ENCODE measurements at regions not wholly inside any gene's neighbourhood (a gene's known extent, or its start where the extent isn't known, plus 50 kb on each side); places are given as distances from the start of the nearest gene placed in this dataset.

- DNase-seq = no peak
Observed at GRCh38 chr16:5560084-5560483, 462.5 kb upstream of the EEF2KMT start.

- DNase-seq = no peak
Observed at GRCh38 chr16:5557966-5558365, 460.4 kb upstream of the EEF2KMT start.

GRCh38 chr16:5557448-5557847 is 459.9 kb upstream of the EEF2KMT start:
- DNase-seq = no peak

GRCh38 chr16:5556158-5556810 is 458.7 kb upstream of the EEF2KMT start:
- DNase-seq = no peak

- no peak for DNase-seq
Observed at GRCh38 chr16:5551909-5552308, 454.3 kb upstream of the EEF2KMT start.

- DNase-seq = no peak
Observed at GRCh38 chr16:5549802-5550201, 452.2 kb upstream of the EEF2KMT start.

GRCh38 chr16:5541356-5541755 is 443.8 kb upstream of the EEF2KMT start:
- DNase-seq = no peak

GRCh38 chr16:5537347-5537746 is 439.8 kb upstream of the EEF2KMT start:
- DNase-seq = no peak

GRCh38 chr16:5533321-5533888 is 435.8 kb upstream of the EEF2KMT start:
- DNase-seq = no peak

- DNase-seq = no peak
Observed at GRCh38 chr16:5527817-5528216, 430.2 kb upstream of the EEF2KMT start.

- no peak for DNase-seq
Observed at GRCh38 chr16:5526826-5527225, 429.2 kb upstream of the EEF2KMT start.

GRCh38 chr16:5523829-5524228 is 426.2 kb upstream of the EEF2KMT start:
- no peak for DNase-seq

- DNase-seq = no peak
Observed at GRCh38 chr16:5516115-5516514, 418.5 kb upstream of the EEF2KMT start.

- no peak for DNase-seq
Observed at GRCh38 chr16:5512014-5512413, 414.4 kb upstream of the EEF2KMT start.

GRCh38 chr16:5510819-5511370 is 413.3 kb upstream of the EEF2KMT start:
- no peak for DNase-seq

- no peak for DNase-seq
Observed at GRCh38 chr16:5509794-5510193, 412.2 kb upstream of the EEF2KMT start.

GRCh38 chr16:5509336-5509735 is 411.7 kb upstream of the EEF2KMT start:
- no peak for DNase-seq

- no peak for DNase-seq
Observed at GRCh38 chr16:5508371-5508770, 410.8 kb upstream of the EEF2KMT start.

GRCh38 chr16:5506021-5506420 is 408.4 kb upstream of the EEF2KMT start:
- DNase-seq = no peak

- no peak for DNase-seq
Observed at GRCh38 chr16:5505091-5505887, 407.7 kb upstream of the EEF2KMT start.

- DNase-seq = no peak
Observed at GRCh38 chr16:5504064-5504781, 406.6 kb upstream of the EEF2KMT start.

- DNase-seq = no peak
Observed at GRCh38 chr16:5502944-5503343, 405.3 kb upstream of the EEF2KMT start.

- DNase-seq = no peak
Observed at GRCh38 chr16:5502467-5502869, 404.9 kb upstream of the EEF2KMT start.

All from MV-4-11 (cell line).